Hematopoietic multipotent progenitor cell treated with erythropoietin and hydrocortisone succinate and interleukin-3 and kit ligand, for 4 days (in vitro differentiated cells): ENCODE measurements at regions not wholly inside any gene's neighbourhood (a gene's known extent, or its start where the extent isn't known, plus 50 kb on each side); places are given as distances from the start of the nearest gene placed in this dataset.
A peak's percentile ranks its signal among the peaks of the same experiment; 100 is the strongest.
"Not testable (repeated sequence)": the region's sequence is repeated elsewhere in the genome, so short reads cannot be mapped to it uniquely, and the experiment has no call there.

Experiments
- DNase-seq: peaks from one replicate; pipeline ENCODE4 v3.0.0-alpha.2; 2015

GRCh38 chr6:14874975-14875480, 370.8 kb upstream of the JARID2 start:
- DNase-seq, result no peak

- DNase-seq, result no peak
Measured at GRCh38 chr6:14875481-14876063, 370.3 kb upstream of the JARID2 start.

- peak; percentile 41 for DNase-seq
Measured at GRCh38 chr6:14876778-14877613, 368.9 kb upstream of the JARID2 start.

- DNase-seq, result no peak
Measured at GRCh38 chr6:14877758-14878157, 368.1 kb upstream of the JARID2 start.

GRCh38 chr6:14880052-14880451, 365.8 kb upstream of the JARID2 start:
- no peak for DNase-seq

- no peak for DNase-seq
Measured at GRCh38 chr6:14880677-14881076, 365.2 kb upstream of the JARID2 start.

GRCh38 chr6:14881398-14881797, 364.5 kb upstream of the JARID2 start:
- no peak for DNase-seq

- no peak for DNase-seq
Measured at GRCh38 chr6:14882394-14883026, 363.4 kb upstream of the JARID2 start.

GRCh38 chr6:14883921-14884320, 361.9 kb upstream of the JARID2 start:
- peak; percentile 20 for DNase-seq

- DNase-seq, result no peak
Measured at GRCh38 chr6:14885498-14885897, 360.4 kb upstream of the JARID2 start.

GRCh38 chr6:14887181-14887580, 358.7 kb upstream of the JARID2 start:
- no peak for DNase-seq

- DNase-seq, result no peak
Measured at GRCh38 chr6:14887986-14888574, 357.8 kb upstream of the JARID2 start.

- no peak for DNase-seq
Measured at GRCh38 chr6:14888575-14889000, 357.3 kb upstream of the JARID2 start.

- no peak for DNase-seq
Measured at GRCh38 chr6:14889188-14889587, 356.7 kb upstream of the JARID2 start.

GRCh38 chr6:14889611-14890593, 356.0 kb upstream of the JARID2 start:
- DNase-seq, result peak; percentile 86

- DNase-seq, result not testable (repeated sequence)
Measured at GRCh38 chr6:14891820-14892375, 354.0 kb upstream of the JARID2 start.

- DNase-seq, result no peak
Measured at GRCh38 chr6:14894105-14894504, 351.8 kb upstream of the JARID2 start.

GRCh38 chr6:14896475-14896874, 349.4 kb upstream of the JARID2 start:
- DNase-seq, result no peak

GRCh38 chr6:14897831-14898230, 348.0 kb upstream of the JARID2 start:
- peak; percentile 77 for DNase-seq

- not testable (repeated sequence) for DNase-seq
Measured at GRCh38 chr6:14899441-14899840, 346.4 kb upstream of the JARID2 start.

GRCh38 chr6:14900919-14901318, 344.9 kb upstream of the JARID2 start:
- DNase-seq, result no peak
